ENCODE measurements at regions not wholly inside any gene's neighbourhood (a gene's known extent, or its start where the extent isn't known, plus 50 kb on each side); places are given as distances from the start of the nearest gene placed in this dataset.

DNA sequence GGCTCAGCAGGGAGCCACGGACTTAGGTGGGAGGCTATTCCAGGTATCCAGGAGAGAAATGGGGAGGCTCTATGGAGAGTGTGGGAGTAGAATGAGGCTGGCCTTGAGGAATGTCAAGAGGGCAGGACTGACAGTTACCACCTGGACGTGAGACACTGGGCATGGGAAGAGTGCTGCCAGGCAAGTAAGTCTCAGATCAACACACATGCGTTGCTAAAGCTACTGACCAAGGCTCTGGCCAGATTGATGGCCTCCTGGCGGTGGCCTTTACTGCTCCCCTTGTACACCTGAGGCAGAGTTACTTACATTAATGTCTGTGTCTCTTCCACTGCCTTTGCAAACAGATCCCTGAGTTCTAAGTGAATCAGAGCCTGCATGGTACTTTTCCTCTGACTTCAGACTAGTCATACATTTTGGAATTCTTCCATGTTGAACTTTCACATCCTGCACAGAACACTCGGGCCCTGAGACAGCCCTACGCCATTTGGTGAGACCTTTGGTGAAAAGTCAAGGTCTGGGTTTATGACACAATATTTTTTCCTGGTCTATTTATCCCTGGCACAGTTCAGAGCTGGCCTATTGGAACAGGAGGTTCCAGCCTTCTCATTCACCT lies 398.8 kb upstream of the TRIB2 start:
- FAIRE-seq = no peak
- no peak for DNase-seq (ENCODE audit: insufficient read length, low spot score)
- TF ChIP-seq CTCF (IDR thresholded peaks at IDR 0.05; ENCODE audit: insufficient read depth, missing control alignments) = no peak

DNA sequence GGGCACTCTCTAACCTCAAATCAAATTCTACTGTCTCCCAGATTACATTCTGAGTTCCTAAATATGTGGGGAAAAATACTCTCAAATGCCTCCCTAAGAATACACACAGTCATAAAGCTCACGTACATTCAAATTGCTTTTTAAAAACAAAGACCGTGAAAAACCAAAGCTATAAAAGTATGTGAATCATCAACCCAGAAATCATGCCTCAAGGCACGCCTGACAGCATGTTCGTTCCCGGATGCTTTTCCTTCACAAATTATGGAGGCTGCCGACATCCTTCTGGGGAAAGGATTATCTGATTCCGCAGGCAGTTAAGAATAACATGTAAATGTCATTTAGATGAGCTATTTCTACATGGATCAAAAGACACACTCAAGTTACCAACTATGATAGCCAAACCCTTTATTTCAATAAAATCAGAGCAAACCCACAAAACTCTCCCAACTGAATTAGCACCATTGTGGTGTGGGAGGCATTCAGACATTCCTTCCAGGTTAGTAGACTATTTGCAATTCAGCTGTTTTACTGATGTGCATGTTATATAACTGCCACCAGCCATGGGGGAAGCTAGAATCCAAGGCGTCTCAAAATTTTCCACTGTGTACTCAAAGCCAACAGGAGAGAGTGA lies 398.2 kb upstream of the TRIB2 start:
- no peak for TF ChIP-seq CTCF (IDR thresholded peaks at IDR 0.05; ENCODE audit: insufficient read depth, missing control alignments)
- no peak for FAIRE-seq
- no peak for DNase-seq (ENCODE audit: insufficient read length, low spot score)

DNA sequence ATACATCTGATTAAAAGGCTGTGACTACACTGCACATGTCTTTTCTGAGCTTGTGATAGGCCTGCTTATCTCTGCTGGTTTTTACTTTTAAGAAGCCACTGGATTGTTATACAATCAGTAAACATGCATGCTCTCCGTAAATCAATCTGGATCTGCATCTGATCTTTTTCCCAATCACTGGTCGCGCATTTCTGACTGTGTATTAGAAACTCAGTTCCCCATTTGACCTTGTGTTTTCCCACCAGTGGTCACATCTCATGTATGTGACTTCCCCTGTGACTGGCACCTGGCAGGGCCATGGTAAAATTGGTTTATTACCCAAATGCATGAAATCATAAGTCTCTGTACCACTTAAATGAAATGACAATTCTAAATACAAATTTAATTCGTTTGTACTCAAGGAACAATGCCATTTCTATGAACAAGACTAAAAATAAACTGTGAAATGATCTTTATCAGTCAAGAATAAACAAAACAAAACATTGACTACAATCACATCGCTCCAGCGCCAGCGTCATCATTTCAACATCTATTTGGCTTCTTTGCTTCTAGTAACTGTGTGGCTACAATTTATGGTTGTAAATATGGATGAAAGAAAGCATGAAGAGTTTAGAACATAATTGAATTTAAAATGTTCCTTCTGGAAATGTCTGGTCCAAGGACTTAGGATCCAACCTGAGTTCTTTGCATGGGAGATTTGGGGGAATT lies 396.6 kb upstream of the TRIB2 start:
- TF ChIP-seq CTCF (IDR thresholded peaks at IDR 0.05; ENCODE audit: insufficient read depth, missing control alignments) = no peak
- FAIRE-seq = no peak
- no peak for DNase-seq (ENCODE audit: insufficient read length, low spot score)

DNA sequence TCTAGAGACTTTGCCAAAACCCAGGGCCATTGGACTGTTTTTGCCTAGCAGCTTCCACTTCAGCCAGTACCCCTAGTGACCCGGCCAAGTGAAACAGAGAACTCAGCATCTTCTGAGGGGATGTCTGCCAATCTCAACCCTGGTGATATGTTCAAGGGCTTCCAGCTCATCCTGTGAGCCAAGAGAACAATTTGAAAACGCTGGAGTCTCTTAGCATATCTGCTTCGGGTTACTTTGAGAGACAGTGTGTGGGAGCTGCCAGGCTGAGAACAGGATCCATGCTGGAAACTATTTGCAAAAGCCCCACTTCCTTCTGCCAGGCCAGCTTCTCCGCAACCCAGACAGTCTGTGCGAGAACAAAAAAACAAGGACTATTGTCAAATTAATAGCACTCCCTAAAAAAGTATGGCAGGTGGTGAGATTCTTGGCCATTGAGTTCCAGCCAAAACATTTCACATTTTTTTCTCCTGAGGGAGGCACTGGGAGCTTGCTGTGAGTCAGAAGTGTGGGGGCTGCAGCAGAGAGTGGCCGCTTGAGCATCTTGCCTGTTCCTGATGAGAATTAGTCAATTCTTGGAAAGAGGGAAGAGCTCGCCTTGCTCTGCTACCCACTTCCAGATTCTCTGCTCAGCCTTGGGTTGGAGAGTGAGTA lies 395.6 kb upstream of the TRIB2 start:
- TF ChIP-seq CTCF (IDR thresholded peaks at IDR 0.05; ENCODE audit: insufficient read depth, missing control alignments) = no peak
- no peak for DNase-seq (ENCODE audit: insufficient read length, low spot score)
- no peak for FAIRE-seq

DNA sequence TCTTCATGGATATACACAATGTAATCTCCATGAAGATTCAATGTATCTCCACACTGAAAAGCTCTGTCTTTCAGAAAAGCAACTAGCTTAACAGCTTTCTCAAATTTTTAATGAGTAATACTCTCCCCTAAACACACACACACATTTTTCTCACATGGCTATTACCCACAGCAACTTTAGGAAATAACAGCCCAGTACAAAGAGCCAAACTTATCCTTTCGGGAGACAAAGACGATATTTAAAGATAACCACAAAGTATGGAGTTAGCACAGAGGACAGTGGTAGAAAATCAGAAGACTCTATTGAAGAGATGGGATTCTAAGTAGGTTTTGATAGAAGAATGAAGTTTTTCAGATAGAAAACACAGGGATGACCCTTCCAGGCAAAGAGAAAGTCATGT lies 394.9 kb upstream of the TRIB2 start:
- no peak for FAIRE-seq
- no peak for DNase-seq (ENCODE audit: insufficient read length, low spot score)
- TF ChIP-seq CTCF (IDR thresholded peaks at IDR 0.05; ENCODE audit: insufficient read depth, missing control alignments) = no peak

DNA sequence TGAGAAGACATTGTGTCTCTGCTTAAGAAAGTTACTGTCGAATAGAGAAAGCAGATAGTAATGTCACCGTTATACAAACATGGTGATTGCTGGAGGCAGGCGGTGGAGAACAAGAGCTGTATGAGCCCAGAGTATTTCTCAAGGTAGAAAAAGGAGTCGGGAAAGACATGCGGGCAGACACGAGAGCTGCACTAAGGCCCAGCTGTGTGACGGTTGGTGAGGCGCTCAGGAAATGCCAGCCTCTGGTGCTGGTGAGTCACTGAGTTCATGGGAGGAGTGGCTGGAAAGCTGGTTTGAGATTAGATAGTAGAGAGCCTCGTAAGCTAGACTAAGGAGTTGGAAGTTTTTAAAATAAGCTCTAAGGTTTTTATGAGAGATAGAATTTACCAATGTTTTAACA lies 390.9 kb upstream of the TRIB2 start:
- TF ChIP-seq CTCF (IDR thresholded peaks at IDR 0.05; ENCODE audit: insufficient read depth, missing control alignments) = no peak
- no peak for DNase-seq (ENCODE audit: insufficient read length, low spot score)
- no peak for FAIRE-seq
